ENCODE measurements at regions not wholly inside any gene's neighbourhood (a gene's known extent, or its start where the extent isn't known, plus 50 kb on each side); places are given as distances from the start of the nearest gene placed in this dataset.
A peak's percentile ranks its signal among the peaks of the same experiment; 100 is the strongest.
"Not testable (repeated sequence)": the region's sequence is repeated elsewhere in the genome, so short reads cannot be mapped to it uniquely, and the experiment has no call there.

DNA sequence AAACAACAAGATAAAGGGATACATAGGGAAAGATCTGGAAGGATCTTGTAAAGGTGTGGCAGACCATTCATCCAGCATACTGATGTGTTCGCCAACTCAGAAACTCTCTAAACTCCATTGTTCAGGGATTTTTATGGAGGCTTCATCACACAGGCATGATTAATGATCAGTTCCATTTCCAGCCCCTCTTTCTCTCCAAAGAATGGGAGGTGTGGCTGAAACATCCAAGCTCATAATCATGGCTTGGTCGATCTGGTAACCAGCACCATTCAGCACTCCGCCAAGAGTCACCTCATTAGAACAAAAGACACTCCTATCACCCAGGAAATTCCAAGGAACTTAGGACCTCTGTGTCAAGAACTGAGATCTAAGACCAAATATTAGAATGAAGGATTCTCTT lies 180.6 kb upstream of the RNPC3 start:
- DNase-seq = no peak

DNA sequence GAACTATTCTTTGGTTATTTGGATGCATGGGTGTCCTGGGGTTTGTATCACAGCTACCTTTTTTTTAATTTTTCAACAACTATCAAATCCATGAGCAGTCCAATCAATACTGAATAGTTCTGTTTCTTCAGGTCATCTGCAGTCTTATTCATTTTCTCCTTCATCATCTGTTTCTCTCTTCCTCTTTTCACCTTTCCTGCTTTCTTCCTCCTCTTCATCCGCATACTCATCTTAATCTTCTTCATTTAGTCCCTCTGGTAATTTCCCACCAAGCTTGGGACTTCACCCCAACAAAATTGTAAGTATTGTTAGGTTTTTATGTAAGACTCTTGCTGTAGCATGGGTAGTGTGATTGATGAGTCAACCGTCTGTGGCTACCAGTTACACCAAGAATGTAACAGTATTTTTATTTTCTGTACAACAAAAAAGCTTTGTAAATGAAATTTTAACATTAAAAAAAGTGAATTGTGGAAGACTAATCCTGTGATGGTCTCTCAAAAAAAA lies 184.1 kb upstream of the RNPC3 start:
- no peak for DNase-seq

DNA sequence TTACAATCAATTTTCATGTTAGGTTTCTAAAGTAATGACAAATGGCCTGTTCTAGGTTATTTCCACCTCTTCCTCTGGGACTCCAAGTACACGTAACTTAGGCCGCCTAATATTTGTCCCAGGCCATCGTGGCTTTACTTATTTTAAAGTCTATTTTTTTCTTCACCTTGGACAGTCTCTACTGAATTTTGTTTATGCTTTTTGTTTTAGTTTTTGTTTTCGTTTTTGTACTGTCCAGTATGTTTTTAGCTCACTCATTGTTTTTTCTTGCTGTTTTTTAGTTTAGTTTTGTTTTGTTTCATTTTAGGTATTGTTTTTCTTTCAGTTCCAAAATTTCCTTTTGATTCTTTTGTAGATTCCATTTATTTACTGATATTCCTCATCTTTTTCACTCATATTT lies 187.7 kb upstream of the RNPC3 start:
- DNase-seq = no peak

DNA sequence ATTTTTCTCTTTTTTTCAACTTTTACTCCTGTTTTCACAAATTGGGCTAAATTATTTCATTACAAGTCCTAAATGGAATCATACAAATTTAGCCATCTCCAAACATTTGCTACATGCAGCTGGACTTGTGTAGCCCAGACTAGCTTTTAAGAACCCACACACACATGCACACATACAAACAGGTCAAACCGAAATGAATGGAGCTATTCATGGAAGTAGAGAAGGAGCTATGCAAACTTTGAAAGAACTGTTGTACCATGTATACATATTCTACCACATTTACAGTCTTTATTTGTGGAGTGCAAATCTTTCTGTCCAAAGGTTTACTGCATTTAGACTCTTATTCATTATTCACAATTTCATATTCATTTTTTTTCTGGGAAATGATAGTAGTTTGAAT lies 189.1 kb upstream of the RNPC3 start:
- peak; percentile 28 for DNase-seq

DNA sequence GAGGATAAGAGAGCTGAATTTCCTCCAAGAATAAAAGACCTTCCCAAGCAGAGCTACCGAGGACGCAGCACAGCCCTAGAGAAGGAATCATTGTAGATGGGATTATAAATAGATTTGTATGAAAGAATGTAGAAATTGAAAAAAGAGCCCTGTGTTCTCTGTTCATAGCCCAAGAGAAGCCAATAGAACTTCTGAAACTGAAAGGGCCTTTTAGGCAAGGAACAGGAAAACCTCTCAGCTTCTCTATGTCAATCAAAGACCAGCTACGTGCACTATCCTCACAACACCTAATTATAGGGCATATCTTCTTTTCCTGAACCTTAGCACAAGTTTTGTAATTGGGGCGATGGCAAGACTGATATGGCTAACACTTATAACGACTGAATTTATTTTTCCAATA lies 192.4 kb upstream of the RNPC3 start:
- no peak for DNase-seq

DNA sequence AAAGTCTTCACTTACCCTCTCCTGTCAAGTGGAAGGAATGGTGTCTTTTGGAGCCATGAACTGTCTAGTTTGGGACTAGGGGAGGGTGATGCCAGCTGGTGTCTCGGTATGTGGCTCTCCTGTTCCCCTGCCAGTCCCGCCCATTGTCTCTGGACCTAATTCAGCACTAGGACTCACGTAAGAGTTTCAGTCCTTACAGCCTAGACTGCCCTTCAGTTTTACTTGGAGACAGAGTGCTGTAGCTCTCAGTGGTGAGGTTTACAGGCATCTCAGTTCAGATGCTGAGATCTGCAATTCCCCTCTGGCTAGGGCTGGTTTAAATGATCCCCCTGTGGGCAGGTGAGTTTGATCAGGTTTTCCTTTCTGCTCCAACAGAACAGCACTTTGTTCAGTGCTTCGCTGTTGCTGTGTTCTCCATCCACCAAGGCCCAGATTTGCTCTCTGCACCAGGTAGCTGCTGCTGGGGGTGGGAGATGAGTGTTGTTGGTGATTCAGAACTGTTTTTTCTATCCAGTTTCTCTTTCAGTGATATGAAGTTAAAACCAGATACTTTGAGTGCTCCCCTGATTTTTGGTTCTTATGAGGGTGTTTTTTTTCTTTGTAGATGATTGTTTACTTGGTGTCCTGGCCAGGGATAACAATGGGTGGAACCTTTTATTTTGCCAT lies 198.3 kb upstream of the RNPC3 start:
- DNase-seq = no peak

DNA sequence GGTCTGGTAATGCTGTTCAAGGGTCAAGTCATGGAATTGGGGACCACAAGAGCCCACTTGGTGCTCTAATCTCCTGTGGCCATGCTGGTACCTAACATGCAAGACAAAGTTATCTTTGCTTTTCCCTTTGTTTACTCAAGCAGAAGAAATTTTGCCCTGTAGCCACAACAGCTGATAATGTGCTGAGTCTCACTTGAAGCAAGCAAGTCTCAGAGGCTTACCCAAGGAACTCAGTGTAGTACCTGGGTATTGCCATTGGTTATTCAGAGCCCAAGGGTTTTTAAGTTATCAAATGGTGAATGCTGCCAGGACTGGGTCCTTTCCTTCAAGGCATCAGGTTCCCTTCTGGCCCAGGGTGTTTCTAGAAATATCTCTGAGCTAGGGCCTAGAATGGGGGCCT lies 198.9 kb upstream of the RNPC3 start:
- no peak for DNase-seq

DNA sequence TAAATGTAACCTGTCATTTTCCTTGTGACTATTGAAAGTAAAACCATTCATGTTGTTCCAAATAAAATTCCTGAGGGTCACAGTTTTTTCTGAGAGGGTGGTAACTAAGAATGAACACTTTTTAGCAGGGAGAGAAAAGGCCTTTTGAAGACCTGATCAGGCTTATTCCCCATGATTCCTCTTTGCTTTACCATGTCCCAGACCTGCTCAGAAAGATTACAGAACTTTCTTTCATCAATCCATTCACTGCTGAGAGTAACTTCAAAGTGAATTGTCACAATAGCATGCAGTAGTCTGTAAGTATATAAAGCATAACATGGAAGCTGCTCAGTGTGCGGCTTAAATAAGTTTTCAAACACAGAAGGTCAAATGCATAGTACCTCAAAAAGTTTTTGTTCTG lies 201.5 kb upstream of the COL11A1 start:
- no peak for DNase-seq

DNA sequence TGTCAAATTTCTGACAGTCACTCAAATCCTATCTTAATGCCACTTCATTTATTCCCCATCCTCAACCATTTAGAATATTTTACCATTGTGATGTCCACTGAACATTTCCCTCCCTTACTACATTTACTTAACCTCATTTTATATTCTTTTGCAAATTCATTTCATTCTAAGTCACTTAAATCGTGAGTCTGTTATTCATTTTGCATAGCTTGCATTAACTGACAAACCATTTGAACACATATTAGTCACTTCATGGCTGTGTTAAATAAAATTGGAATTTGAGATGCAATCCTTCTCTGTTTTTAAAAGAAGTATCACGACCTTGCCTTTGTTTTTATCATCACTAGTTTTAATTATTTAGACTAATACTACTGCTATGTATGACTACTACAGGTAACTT lies 199.4 kb upstream of the COL11A1 start:
- DNase-seq = no peak

DNA sequence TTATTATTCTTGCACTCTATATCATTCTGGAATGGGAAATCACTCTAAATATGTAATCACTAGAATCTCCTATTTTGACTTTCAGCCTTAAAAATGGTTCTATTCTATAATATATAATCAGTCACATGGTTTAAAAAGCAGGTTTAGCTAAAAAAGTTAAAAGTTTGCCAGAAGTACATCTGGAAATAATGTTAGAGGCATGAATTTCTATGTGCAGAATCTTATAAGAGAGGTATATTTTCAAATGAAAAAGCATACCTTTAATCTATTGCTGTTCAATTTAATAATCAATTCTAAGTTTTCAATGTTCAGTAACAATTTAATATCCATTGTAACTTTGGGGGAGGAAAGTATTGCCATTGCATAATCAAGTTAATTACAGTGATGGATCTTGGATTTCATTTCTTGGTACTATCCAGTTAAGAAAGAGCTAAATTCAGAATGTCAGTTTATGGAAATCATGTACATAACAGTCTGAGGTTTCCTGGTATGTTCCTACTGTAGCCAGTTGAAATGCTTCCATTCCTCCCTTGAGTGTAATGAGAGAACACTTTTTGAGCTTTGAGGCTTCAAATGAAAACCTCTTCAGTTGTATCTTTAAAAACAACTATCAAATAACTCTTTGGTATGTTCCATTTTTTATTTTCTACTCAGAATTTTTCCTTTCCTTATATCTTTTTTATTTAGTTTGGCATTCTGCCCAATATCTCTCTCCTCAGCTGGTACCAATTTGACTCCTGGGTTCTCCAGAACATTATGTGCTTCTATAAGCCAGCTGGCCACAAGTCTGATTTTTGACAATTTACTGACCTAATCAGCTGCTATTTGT lies 175.7 kb upstream of the COL11A1 start:
- no peak for DNase-seq

DNA sequence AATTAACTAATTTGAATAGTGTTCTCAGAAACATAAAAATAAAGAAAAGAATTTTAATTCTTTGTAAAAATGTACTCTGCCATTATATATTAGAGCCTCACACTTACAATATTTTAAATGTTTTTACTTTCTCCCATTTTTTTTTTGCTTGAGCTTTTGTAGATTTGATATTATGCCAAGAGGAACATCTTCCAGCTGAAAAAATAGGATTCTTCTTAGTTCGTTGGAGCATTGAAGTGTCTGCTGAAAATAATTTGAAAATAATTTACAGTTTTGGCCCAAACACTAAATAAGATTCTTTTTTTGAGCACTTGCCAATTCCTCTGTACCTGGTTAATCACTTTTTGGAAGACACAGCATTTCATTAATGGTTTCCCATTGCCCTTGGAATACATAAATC lies 175.0 kb upstream of the COL11A1 start:
- no peak for DNase-seq

DNA sequence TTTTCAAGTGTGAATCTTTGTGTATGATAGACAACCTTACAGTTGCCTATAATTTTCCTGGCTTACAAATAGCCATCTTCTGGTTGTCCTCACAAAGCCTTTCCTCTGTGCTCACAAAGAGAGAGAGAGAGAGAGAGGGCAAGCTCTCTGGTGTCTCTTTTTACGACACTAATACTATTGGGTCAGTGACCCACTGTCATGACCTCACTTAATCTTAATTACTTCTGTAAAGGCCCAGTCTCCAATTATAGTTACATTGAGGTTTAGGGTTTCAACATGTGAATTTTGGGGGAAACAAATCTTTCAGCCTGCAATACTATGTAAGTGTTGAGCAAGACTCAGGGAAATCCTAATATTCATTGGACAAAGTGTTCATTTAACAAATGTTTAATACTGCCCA lies 167.4 kb upstream of the COL11A1 start:
- DNase-seq = no peak

DNA sequence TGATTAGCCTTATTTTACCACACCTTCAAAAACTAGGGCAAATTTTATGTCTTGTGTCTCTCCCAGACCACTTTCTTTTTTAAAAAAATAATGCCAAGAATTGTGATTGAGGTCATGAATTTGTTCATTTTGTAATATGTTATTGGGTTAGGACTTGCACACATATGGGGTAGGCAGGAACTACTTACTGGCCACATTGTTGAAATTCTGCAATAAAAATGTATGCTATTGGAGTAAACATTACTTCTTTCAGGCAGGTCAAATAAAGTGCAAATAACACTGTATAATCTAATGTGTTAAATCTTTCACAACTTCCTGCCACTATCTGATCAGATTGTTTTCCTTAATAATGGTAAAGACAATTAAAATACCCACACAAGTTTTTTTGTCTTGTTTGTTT lies 166.6 kb upstream of the COL11A1 start:
- no peak for DNase-seq

DNA sequence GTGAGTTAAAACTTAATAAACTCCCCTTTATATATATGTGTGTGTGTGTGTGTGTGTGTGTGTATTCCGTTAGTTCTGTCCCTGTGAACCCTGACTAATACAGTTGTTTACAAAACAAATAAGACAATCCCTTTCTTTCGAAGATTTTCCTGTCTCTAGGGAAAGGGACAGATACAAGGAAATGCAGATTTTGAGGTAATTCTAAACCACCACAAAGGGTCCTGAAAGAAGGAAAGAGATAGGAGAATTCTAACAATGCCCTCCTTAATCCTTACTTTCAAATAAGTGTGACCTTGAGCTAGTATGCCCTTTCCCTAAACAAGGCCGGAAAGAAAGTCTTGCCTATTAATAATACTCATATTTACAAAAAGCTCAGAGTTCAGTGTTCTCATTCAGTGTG lies 164.8 kb upstream of the COL11A1 start:
- DNase-seq = no peak

DNA sequence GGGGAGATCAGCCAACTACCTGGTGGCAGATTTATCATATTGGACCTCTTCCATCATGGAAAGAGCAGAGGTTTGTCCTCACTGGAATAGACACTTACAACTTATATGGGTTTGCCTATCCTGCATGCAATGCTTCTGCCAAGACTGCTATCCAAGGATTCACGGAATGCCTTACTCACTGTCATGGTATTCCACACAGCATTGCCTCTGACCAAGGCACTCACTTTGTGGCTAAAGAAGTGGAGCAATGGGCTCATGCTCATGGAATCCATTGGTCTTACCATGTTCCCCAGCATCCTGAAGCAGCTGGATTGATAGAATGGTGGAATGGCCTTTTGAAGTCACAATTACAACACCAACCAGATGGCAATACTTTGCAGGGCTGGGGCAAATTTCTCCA lies 163.1 kb upstream of the COL11A1 start:
- DNase-seq = not testable (repeated sequence)

DNA sequence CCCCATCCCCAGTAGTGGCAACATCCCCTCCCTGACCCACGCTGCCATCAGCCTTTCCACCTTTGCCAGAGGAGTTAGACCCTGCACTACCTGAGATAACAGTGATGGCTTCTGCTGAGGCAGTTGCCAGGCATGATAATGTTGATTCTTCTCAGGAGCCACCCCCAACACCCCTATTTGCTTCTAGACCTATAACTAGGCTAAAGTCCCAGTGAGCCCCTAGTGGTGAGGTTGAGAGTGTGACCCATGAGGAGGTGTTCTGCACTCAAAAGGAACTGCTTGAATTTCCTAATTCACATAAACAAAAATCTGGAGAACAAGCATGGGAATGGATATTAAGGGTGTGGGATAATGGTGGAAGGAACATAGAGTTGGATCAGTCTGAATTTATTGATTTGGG lies 159.6 kb upstream of the COL11A1 start:
- no peak for DNase-seq

DNA sequence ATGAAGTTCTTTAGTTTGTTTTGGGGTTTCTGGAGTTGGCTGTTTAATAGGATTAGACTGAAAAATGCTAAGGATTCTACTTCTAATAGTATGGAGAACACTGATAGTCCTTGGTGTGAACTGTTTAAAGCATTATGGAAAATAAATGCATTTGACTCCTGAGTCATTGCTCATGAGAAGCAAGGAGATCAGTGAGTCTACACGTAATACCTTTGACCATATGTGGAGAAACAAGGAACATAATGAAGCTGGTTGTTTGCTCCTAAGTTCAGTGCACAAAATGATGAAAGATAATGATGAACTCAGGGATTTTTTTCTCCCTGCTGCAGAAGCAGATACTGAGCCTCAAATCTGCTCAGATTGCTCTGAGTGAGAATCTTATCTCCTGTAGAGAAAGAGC lies 158.9 kb upstream of the COL11A1 start:
- DNase-seq = no peak

DNA sequence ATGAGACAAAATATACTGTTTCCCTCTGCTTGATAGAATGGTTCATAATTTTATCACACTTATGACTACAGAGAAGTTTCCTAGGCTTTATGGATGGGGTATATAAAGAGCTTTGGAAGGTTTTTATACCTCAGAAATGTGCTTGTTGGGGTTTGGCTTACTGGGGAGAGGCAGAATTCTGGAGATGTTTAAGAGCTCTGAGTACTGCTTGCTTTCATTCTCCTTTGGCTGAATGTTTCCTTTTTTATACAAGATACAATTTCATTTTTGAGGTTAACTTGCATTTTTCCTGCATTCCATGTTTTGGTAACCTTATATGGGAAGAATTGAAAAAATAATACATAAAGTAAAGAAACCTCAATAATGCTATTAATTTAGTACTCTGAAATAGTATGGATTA lies 157.7 kb upstream of the COL11A1 start:
- no peak for DNase-seq

DNA sequence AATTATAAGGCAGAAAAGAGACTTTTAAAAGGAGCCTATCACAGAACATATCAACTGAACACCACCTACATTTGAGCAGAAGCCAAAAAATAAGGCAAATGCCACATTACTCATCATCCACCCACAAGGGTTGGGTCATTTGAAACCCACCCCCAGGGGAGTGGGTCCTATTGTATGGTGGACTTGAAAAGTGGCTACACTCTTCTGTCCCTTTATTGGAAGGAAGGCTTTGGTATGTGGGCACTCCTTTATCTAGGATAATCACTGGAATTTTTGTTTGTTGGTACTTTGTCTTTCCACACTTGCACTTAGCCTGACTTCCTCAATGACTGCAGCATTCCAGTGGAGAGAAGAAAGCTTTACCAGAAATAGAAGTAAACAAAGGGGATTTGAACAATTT lies 157.2 kb upstream of the COL11A1 start:
- no peak for DNase-seq

DNA sequence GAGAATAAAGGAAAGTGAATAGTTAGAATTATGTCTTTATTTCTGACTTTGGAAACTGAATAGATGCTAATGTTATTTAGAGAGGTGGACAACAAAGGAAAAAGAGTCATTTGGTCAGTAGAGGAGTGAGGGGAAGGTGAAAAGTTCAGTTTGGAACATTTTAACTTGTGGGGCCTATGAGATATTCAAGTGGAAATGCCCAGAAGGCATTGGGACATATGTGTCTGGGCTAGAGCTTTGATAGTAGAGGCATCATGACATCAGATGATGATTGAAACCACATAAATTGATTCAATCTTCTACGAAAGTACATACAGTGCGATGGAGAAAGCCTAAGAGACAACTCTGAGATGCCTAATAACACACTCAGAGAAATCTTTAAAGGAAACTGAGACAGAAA lies 151.7 kb upstream of the COL11A1 start:
- no peak for DNase-seq

DNA sequence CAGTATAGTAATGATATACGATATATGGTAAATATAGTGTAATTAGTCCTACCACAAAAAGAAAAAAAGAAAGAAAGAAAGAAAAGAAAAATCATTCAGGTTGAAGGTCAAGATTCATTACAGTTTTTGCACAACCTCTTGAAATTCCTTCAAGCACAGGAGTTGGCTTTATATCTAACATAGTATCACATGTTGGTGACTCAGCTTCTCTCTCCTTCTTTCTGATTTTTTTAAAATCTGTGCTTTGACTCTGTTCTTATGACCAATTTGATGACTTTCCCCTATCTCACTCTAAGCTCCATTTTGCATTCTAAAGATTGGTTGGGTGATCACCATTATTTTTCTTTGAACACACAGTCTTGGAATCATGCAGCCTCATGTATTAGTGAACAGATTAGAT lies 148.2 kb upstream of the COL11A1 start:
- no peak for DNase-seq

DNA sequence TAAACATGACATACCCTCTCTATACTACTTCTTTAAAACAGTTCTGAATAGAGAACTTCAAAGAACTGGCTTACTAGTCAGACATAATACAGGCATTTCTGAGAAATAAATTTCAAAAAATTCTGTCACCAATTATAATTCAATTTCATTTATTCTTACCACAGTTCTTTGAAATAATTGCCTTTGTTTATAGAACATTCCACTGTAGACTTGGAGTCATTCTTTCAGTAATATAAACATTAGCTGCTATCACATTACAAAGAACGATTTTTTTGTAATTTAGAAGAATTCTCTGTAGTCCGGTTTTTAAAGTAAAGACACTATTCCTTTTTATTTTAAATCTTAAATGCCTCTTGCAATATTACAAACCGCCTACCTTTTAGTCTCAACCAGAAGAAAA lies 146.4 kb upstream of the COL11A1 start:
- DNase-seq = no peak

DNA sequence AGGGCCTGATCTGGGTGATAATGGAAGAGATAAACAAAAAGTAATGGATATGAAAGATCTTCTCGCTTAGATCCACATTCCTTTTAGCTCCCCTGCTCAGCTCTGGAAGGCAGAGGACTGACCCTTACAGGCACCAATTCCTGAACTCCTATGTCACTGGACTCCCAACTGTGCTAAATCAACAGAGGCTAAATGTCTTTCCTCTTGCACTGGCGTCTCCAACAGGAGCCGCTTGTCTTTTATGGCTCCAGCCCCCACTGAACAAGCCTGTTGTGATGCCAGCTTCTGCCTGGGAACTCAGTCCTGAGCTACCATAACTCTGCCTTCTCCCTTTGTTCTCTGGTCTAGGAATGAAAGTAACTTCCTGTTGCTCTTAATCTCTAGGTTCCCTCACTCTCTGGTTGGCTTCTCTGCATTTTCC lies 142.1 kb upstream of the COL11A1 start:
- no peak for DNase-seq

DNA sequence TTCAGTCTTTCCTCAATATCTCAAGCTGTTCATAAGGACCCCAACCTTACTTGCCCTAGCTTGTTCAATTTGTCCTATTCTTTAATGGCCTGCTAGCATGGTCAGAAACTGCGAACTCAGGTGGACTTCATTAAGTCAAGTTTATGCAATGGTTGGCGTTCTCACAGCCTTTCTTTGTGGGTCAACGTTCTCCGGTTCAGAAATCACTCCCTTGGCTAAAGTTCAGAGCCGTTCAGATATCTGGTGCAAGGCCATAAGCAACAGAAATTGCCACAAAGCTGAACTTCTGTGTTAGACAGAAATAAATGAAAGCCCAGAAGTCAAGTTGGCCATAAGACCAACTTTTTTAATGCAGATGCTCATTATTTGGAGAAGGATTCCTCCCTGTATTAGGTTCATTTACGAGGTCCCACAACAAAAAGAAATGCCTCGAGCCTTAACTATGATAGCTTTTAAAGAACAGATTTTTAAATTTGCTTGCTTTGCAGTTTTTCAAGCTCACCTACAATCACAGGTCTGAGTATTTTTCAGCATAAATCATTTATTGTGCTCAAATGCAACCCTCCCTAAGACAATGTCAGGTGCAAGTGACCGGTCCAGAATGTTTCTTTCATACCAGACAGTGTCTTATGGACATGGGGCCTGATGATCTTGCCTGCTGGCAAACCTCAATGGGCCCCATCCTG lies 140.2 kb upstream of the COL11A1 start:
- DNase-seq = no peak
